Heart left ventricle (tissue), 16 donors: ENCODE measurements at regions not wholly inside any gene's neighbourhood (a gene's known extent, or its start where the extent isn't known, plus 50 kb on each side); places are given as distances from the start of the nearest gene placed in this dataset.
"Not testable (repeated sequence)": the region's sequence is repeated elsewhere in the genome, so short reads cannot be mapped to it uniquely, and the experiment has no call there.

Source experiments
- ATAC-seq, 4 donors: fragments of 200-7000 bp; cut with Tn5 transposase; one replicate each; pipeline ENCODE4 v1.9.1; 2020 to 2022; ENCODE audit warnings: moderate library complexity in 4 of 4, mild to moderate bottlenecking in 3 of 4, moderate number of reproducible peaks in 1 of 4
- DNase-seq, 5 donors: peaks; one replicate each; pipeline ENCODE4 v3.0.0-alpha.2; 2020
- H3K27ac ChIP-seq, 12 donors: fragments of 200-600 bp; sonication (generic) in 4 of 12; one replicate each; pipeline versions ENCODE4 v1.5.0 to v1.8.0; 2016 to 2022; ENCODE audit warnings: mild to moderate bottlenecking in 2 of 12
- H3K27me3 ChIP-seq, 9 donors: fragments of 200-600 bp; sonication (generic) in 2 of 9; one replicate each; pipeline versions ENCODE4 v1.5.1 to v1.8.0; 2016 to 2022; ENCODE audit warnings: mild to moderate bottlenecking in 3 of 9
- H3K36me3 ChIP-seq, 9 donors: fragments of 200-600 bp; sonication (generic) in 2 of 9; one replicate each; pipeline versions ENCODE4 v1.5.0 to v1.8.0; 2018 to 2022; ENCODE audit warnings: mild to moderate bottlenecking in 2 of 9
- H3K4me1 ChIP-seq, 12 donors: fragments of 200-600 bp; sonication (generic) in 4 of 12; one replicate each; pipeline versions ENCODE4 v1.5.0 to v1.8.0; 2016 to 2022; ENCODE audit warnings: mild to moderate bottlenecking in 3 of 12
- H3K4me3 ChIP-seq, 12 donors: fragments of 200-600 bp; sonication (generic) in 4 of 12; one replicate each; pipeline versions ENCODE4 v1.5.0 to v1.8.0; 2017 to 2022; ENCODE audit warnings: mild to moderate bottlenecking in 9 of 12, moderate library complexity in 4 of 12
- H3K9me3 ChIP-seq, 12 donors: fragments of 200-600 bp; sonication (generic) in 4 of 12; one replicate each; pipeline versions ENCODE4 v1.5.0 to v1.8.0; 2016 to 2022; ENCODE audit warnings: mild to moderate bottlenecking in 1 of 12
- WGBS, 4 donors: extraction: QIAGEN DNeasy Blood & Tissue Kit in 2 of 4; methylation state at CpG; one replicate each; pipeline versions ENCODE4 v1.1.5 to v1.1.7; 2013 to 2018; 5-methylcytosine and 5-hydroxymethylcytosine counted together
- intact Hi-C, 10 donors: fragments of 100-400 bp; cut with DNase I; formaldehyde crosslinking; loops; one replicate each; pipeline versions ENCODE4 v1.11.1 to v1.14.2; 2022
- TF ChIP-seq, protein P1 (sequence below), 12 donors: fragments of 200-600 bp; sonication (generic) in 4 of 12; IDR thresholded peaks; one replicate each; pipeline versions ENCODE4 v1.5.0 to v1.8.0; 2018 to 2022; ENCODE audit warnings: antibody characterized with exemption in 12 of 12, mild to moderate bottlenecking in 5 of 12
- donor health status: ischemic (EF 13 %, LVEDD 7.1; RV severe dilation, severe dysfunction).
- donor health status: healthy with polysubstance abuse.
- donor health status: DM: no; HTN: yes; CAD: no.
- donor health status: DM: no; HTN: no; CAD: no.
- donor health status: ischemic (EF 25% LVEDD 6.9; RV normal size, moderate dysfunction).
- donor health status: ischemic (EF 25% LVEDD 5.7; RV mildly dilated, moderate dysfunction).
- donor health status: healthy.
- donor health status: DM: yes; HTN: yes; CAD: no.
- donor health status: ischemic (EF 35%, LVEDD 5.7; RV mildly dilated, moderate dysfunction).
- donor health status: nonischemic (EF 11% LVEDD 7.7; RV severe dilation, severe dysfunction).
- donor health status: DM: yes; HTN: yes; CAD: no.
- donor health status: PGD.
- donor health status: ischemic (EF 29% LVEDD 5.4; RV normal size, mild dysfunction).
- donor health status: nonischemic (EF 23%, LVEDD 6.1; RV moderate dilation, normal function).

DNA sequence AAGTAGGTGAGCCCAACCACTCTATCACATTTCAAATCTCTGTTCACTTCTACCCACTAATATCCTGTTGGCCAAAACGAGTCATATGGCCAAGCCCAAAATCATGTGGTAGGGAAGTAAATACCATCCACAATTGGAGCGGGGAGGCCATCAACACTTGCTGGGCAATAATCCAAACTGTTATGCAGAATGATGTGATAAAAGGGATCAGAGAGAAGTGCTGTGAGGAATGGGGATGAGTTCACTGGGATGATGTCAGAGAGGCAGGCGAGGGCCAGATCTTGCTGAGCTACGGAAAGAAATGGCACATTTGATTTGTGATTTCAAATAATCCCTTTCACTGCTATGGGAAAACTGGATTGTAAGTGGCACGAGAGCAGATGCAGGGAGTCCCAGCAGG lies 188.4 kb downstream of the NPIPA8 start:
- H3K4me3 ChIP-seq, ATAC-seq, H3K36me3 ChIP-seq, intact Hi-C loops, DNase-seq, H3K27me3 ChIP-seq, H3K9me3 ChIP-seq, H3K27ac ChIP-seq, H3K4me1 ChIP-seq: not testable (repeated sequence)
- 83% methylated on average over 1 of the region's 5 CpGs; no CpG with 5 or more reads in 3 of the 4 donors for WGBS, 4 donors

DNA sequence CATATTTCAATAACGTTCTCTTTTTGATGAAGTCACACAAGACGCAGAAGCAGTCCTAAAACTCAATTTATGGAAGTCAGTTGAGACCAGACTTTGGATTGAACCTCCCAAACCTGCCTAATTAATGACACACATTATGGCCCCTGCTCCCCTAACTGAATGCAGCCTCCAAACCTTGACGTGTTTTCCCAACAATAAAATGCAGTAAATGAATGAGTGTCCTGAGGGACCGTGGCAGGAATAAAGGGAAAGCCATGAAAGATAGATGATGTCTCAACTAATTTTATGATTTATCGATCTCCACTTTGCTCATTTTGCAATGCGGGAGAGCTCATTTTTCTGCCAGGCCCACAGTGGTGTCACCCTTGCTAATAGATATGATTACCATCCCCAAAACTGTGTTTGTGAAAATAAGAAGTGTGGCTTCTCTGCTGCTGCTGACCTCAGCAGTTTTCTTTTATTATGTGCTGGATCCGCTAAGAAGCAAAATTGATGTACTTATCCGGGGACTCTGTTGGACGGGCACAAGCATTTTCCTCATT lies 189.9 kb downstream of the NPIPA8 start:
- DNase-seq, H3K36me3 ChIP-seq, H3K4me1 ChIP-seq, ATAC-seq, H3K27ac ChIP-seq, H3K4me3 ChIP-seq, intact Hi-C loops, H3K9me3 ChIP-seq, H3K27me3 ChIP-seq: not testable (repeated sequence)
- WGBS, 4 donors = no CpG with 5 or more reads among the region's 9 CpGs

DNA sequence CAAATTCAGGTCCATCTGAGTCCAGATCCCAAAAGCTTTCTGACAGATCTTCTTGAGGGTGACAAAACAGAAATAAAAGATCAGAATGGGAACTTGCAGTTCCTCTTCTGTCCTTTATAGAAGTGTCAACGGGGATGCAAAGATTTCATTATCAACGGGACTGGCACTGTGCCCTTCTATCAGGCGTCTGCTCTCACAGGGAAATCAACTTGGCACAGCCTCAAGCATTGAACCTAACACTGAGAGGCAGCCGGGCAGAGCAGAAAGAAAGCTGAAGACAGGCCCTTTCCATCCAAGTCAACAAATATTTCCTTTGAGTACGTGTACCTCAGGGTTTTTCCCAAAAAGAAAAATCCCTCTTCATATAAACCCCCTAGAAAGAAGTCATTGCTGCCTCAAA lies 194.5 kb downstream of the NPIPA8 start:
- H3K4me3 ChIP-seq, H3K36me3 ChIP-seq, H3K27ac ChIP-seq, DNase-seq, intact Hi-C loops, H3K27me3 ChIP-seq, H3K4me1 ChIP-seq, H3K9me3 ChIP-seq: not testable (repeated sequence)
- ATAC-seq = peak in 3 of 4 donors; percentile 64 to 79 (median 72)
- 40 to 57% methylated on average over 1 of the region's 5 CpGs; no CpG with 5 or more reads in 2 of the 4 donors for WGBS, 4 donors

DNA sequence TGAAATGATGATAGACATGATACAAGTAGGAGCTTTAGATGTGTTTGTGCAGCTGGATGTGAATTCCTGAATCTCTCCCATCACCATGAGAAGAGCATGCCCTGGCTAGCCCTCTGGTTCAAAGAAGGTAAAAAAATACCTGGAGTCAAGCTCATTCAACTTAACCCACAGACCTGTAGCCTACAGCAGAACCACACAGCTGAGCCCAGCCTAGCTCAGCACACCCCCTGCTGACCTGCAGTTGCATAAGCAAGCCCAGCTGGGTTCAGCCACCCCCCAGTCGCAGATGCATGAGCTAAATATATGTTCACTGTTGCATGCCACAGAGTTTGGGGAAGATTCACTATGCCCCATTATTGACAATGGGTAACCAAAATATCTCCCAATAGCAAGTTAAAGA lies 200.2 kb downstream of the NPIPA8 start:
- H3K4me3 ChIP-seq, DNase-seq, intact Hi-C loops, ATAC-seq, H3K9me3 ChIP-seq, H3K36me3 ChIP-seq, H3K27ac ChIP-seq, H3K27me3 ChIP-seq, H3K4me1 ChIP-seq: not testable (repeated sequence)
- WGBS, 4 donors = no CpG with 5 or more reads among the region's 1 CpG

DNA sequence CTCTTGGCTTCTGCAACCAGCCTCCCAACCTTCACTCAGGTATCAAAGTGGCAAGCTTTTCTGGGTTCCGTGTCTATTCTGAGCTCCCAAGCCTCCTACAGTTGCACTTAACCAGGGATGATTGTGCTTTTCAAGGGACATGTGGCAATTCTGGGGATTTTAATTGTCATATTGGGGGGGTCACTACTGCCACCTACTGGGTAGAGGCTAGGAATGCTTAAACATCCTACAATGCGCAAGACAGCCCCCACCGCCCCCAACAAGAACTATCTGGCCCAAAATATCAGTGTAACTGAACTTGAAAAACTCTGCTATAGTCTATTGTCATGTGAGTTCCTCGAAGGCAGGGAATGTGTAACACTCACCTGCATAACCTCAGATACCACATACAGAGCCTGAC lies 201.5 kb downstream of the NPIPA8 start:
- WGBS, 4 donors = 56 to 80% (median 67%) methylated on average over 1 of the region's 4 CpGs; no CpG with 5 or more reads in 1 of the 4 donors

DNA sequence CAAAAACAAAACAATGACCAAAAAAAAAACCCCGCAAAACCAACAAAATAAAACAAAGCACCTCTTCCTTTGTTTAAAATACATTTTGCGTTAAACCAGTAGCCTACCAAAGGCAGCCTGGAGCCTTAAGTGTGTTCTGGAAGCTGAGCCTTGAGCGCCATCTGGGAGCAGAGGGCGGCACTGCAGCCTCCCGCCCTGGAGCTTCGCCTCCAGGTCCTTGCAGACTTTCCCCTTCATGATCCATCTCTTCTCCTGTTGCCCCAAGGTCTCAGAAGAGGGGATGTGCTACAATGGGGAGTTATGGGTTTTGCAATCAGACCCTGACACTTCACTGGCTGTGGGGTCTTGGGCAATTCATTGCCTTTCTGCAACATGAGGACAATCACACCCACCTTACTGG lies 204.9 kb downstream of the NPIPA8 start:
- WGBS, 4 donors = 0 to 2% (median 1%) methylated on average over 1 to 5 of the region's 6 CpGs
- H3K36me3 ChIP-seq, H3K27ac ChIP-seq, H3K4me1 ChIP-seq, H3K4me3 ChIP-seq, intact Hi-C loops, H3K27me3 ChIP-seq, H3K9me3 ChIP-seq, DNase-seq: not testable (repeated sequence)
- ATAC-seq = peak in 3 of 4 donors; percentile 58 to 82 (median 75)
- TF ChIP-seq, protein P1, sequence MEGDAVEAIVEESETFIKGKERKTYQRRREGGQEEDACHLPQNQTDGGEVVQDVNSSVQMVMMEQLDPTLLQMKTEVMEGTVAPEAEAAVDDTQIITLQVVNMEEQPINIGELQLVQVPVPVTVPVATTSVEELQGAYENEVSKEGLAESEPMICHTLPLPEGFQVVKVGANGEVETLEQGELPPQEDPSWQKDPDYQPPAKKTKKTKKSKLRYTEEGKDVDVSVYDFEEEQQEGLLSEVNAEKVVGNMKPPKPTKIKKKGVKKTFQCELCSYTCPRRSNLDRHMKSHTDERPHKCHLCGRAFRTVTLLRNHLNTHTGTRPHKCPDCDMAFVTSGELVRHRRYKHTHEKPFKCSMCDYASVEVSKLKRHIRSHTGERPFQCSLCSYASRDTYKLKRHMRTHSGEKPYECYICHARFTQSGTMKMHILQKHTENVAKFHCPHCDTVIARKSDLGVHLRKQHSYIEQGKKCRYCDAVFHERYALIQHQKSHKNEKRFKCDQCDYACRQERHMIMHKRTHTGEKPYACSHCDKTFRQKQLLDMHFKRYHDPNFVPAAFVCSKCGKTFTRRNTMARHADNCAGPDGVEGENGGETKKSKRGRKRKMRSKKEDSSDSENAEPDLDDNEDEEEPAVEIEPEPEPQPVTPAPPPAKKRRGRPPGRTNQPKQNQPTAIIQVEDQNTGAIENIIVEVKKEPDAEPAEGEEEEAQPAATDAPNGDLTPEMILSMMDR (IDR thresholded peaks at IDR 0.05) = peak in 7 of 12 donors; percentile 26 to 64 (median 51)

More for the DNA sequence above, 201.5 kb downstream of the NPIPA8 start:
- H3K4me1 ChIP-seq, ATAC-seq, intact Hi-C loops, H3K4me3 ChIP-seq, H3K27ac ChIP-seq, H3K27me3 ChIP-seq, H3K36me3 ChIP-seq, H3K9me3 ChIP-seq, DNase-seq: not testable (repeated sequence)

DNA sequence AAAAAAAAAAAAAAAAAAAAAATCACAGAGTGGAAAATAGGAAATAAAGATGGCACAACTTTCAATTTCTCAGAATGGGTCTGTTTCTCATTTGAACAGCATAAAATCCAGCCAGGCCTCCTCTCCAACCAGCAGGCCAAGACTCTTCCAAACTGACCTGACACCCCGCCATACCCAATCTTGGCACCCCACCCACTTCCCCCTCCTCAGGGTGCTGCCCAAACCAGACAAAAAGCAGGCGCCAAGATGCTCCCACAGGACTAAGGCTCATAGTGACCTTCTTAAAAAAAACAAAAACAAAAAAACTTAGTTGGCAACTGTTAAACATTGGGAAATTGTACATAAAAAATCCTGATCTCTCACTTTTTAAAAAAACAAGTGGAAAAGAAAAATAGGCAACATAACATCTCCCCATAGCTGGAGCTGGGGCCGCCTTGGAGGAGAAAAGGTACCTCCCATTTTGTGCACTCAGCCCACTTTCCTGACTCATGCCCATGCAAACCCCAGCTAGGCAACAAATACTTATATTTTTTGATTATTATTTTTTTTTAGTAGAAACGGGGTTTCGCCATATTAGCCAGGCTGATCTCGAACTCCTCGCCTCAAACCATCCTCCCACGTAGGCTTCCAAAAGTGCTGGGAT lies 205.9 kb downstream of the NPIPA8 start:
- not testable (repeated sequence) for ATAC-seq

DNA sequence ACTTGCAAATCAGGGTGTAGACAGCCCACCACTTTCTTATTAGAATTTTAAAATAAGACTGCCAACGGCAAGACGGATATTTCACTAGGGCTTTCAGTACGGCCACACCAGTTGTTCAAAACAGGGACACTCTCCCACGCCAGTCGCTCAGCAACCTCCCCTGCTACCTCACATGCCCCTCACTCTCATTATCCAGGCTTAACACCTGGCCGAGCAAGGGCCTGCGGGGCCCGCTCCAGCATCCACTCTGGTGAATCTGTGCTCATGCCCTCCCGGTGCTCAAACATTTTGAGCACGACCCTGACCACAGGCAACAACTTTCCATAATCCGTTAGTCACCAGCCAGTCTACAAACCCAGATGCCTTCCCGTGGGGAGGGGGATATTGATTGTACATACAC lies 209.5 kb downstream of the NPIPA8 start:
- intact Hi-C loops, H3K4me1 ChIP-seq, DNase-seq, H3K36me3 ChIP-seq, H3K27me3 ChIP-seq, H3K4me3 ChIP-seq, H3K27ac ChIP-seq, ATAC-seq, H3K9me3 ChIP-seq: not testable (repeated sequence)
- WGBS, 4 donors = no CpG with 5 or more reads among the region's 12 CpGs

More for the DNA sequence above, 205.9 kb downstream of the NPIPA8 start:
- WGBS, 4 donors = 86 to 88% (median 87%) methylated on average over 7 of the region's 8 CpGs
- H3K9me3 ChIP-seq, H3K27me3 ChIP-seq, H3K27ac ChIP-seq, H3K36me3 ChIP-seq, DNase-seq, intact Hi-C loops, H3K4me3 ChIP-seq, H3K4me1 ChIP-seq: not testable (repeated sequence)

DNA sequence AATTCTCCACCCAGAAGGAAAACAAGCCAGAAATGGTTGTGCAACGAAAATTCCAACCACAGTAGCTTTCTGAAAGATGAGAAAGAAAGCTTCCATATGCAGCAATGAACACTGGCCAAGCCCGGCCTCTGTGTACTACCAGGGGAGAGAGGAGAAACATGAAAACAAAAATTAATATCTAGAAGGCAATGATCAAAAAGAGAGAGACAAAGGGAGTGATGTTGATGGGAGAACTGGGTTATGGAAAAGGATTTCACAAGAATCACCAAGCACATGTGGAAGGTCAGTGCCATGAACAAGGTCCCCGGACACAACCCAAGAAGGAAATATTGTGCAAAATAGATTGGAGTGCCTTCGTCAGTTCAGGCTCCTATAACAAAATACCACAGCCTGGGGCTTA lies 217.4 kb downstream of the NPIPA8 start:
- DNase-seq, H3K4me3 ChIP-seq, intact Hi-C loops, H3K9me3 ChIP-seq, H3K4me1 ChIP-seq, H3K27me3 ChIP-seq, H3K27ac ChIP-seq, H3K36me3 ChIP-seq, ATAC-seq: not testable (repeated sequence)
- WGBS, 4 donors = 65 to 78% (median 71%) methylated on average over 2 to 3 of the region's 4 CpGs

DNA sequence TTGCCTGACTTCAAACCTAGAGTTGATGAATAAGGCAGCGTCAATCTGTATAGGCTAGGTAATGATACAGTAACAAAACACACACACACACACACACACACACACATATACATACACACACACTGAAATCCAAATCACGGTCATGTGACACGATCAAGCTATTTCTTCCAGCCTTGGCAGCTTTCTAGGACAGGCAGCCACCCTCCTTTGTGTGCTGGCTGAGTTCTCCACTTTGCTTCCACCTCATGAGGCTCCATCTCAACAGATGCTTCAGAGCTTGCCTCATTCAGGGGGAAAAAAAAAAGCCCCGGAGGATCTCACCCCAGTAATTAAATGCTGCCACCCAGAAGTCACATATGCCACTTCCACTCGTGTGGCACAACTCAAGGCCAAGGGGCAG lies 217.9 kb downstream of the NPIPA8 start:
- intact Hi-C loops, H3K4me3 ChIP-seq, H3K9me3 ChIP-seq, ATAC-seq, H3K4me1 ChIP-seq, H3K27ac ChIP-seq, H3K36me3 ChIP-seq, H3K27me3 ChIP-seq, DNase-seq: not testable (repeated sequence)
- 73 to 86% (median 78%) methylated on average over 2 to 4 of the region's 5 CpGs for WGBS, 4 donors
